ENCODE measurements at regions not wholly inside any gene's neighbourhood (a gene's known extent, or its start where the extent isn't known, plus 50 kb on each side); places are given as distances from the start of the nearest gene placed in this dataset.

DNA sequence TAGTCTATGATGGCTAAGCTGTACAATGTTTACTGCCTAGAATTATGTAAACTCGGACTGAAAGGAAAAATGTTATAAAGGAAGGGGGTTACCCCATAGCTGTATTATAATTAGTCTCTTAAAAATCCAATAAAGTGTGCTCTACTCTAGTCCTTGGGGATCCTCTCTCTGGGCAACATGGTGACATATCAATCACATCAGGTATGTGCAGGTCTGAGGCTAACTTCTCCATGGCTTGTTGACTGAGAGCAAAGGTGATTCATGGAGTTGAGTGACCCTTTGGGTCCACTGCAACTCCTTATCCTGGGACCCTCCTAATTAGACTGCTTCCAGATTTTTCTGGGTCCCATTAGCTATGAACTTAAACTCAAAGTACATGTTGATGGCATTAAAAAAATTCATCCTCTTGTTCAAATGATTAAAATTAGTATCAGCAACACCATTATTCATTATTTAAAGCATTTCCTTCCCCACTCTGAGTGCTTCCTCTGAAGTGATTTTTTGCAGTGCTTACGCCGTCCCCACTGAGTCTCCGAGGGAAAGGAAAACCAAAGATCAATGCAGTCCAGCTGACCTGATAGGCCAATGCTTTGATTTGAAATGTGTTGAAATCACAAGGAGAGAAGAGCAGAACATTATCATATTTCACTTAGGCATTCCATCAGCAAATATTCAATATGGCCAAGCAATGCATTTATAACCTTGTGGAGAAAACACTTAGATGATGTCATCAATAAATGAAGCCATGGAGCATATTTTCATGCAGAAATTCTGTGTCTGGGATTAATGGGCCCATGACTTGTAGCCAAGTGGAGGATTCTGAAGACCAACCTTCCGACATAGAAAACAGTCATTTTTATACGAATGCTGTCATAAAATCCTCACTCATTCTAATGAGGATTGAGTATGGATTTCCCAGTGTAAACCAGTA, 161.7 kb upstream of the CRBN start:
- TF ChIP-seq, protein P1, sequence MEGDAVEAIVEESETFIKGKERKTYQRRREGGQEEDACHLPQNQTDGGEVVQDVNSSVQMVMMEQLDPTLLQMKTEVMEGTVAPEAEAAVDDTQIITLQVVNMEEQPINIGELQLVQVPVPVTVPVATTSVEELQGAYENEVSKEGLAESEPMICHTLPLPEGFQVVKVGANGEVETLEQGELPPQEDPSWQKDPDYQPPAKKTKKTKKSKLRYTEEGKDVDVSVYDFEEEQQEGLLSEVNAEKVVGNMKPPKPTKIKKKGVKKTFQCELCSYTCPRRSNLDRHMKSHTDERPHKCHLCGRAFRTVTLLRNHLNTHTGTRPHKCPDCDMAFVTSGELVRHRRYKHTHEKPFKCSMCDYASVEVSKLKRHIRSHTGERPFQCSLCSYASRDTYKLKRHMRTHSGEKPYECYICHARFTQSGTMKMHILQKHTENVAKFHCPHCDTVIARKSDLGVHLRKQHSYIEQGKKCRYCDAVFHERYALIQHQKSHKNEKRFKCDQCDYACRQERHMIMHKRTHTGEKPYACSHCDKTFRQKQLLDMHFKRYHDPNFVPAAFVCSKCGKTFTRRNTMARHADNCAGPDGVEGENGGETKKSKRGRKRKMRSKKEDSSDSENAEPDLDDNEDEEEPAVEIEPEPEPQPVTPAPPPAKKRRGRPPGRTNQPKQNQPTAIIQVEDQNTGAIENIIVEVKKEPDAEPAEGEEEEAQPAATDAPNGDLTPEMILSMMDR (IDR thresholded peaks at IDR 0.05; ENCODE audit: low read depth, low read length): no peak
- TF ChIP-seq EZH2phosphoT487 (IDR thresholded peaks at IDR 0.05; ENCODE audit: low read depth): no peak
